HEK293T (cell line): ENCODE measurements at regions not wholly inside any gene's neighbourhood (a gene's known extent, or its start where the extent isn't known, plus 50 kb on each side); places are given as distances from the start of the nearest gene placed in this dataset.

ENCODE experiments used
- CTBP1 ChIP-seq: fragments of 450-650 bp; IDR thresholded peaks from 2 replicates; pipeline ENCODE4 v1.6.1; 2016; ENCODE audit warnings: borderline replicate concordance
- SP1 ChIP-seq: fragments of 450-650 bp; IDR thresholded peaks from 2 replicates; pipeline ENCODE4 v1.6.1; 2017
- TARDBP ChIP-seq: fragments of 450-650 bp; IDR thresholded peaks from 2 replicates; pipeline ENCODE4 v1.6.1; 2016

DNA sequence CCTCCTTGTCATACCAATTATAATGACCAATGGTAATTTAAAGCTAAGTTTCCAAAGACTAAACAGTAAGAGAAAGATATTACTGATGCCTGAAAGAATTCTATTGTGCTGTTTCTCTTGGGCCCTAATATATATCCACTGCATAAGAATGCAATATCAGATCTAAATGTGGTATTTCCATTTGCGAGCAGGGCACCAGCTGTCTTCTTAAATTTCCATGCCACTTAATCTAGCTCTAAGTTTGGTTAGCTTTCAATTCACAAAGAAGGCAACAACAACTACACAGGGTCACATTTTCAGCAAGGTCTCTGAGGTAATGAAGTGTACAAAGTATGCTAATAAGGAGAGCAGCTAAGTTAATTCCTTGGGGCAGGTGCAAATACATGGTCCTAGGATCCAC, 315.7 kb downstream of the GPR37 start:
- TF ChIP-seq CTBP1 (no peak), SP1 (no peak), TARDBP (no peak)
